Stimulated activated CD4-positive, alpha-beta T cell treated with anti-CD3 and anti-CD28 coated beads, Interleukin-4, amount 100 ng/mL, for 48 hours (primary cell): ENCODE measurements at regions not wholly inside any gene's neighbourhood (a gene's known extent, or its start where the extent isn't known, plus 50 kb on each side); places are given as distances from the start of the nearest gene placed in this dataset.

Experiments used
- DNase-seq, 2 donors: peaks; one replicate each; pipeline ENCODE4 v3.0.0-alpha.2; 2020; ENCODE audit warnings: low read depth in 2 of 2

GRCh38 chr7:85508642-85509410 lies 322.0 kb upstream of the SEMA3D start:
- no peak for DNase-seq

- DNase-seq = no peak
These were observed 311.2 kb upstream of the SEMA3D start for GRCh38 chr7:85498031-85498430.

- no peak for DNase-seq
These were observed 302.6 kb upstream of the SEMA3D start for GRCh38 chr7:85489498-85489897.

GRCh38 chr7:85488406-85488805 lies 301.6 kb upstream of the SEMA3D start:
- DNase-seq = no peak

- DNase-seq = no peak
These were observed 296.3 kb upstream of the SEMA3D start for GRCh38 chr7:85483177-85483576.

GRCh38 chr7:85480666-85481065 lies 293.8 kb upstream of the SEMA3D start:
- DNase-seq = no peak

GRCh38 chr7:85479918-85480643 lies 293.2 kb upstream of the SEMA3D start:
- no peak for DNase-seq

- DNase-seq = no peak
These were observed 291.7 kb upstream of the SEMA3D start for GRCh38 chr7:85478530-85478929.

- no peak for DNase-seq
These were observed 288.6 kb upstream of the SEMA3D start for GRCh38 chr7:85475476-85475875.

- no peak for DNase-seq
These were observed 288.2 kb upstream of the SEMA3D start for GRCh38 chr7:85475071-85475470.

GRCh38 chr7:85474234-85474633 lies 287.4 kb upstream of the SEMA3D start:
- no peak for DNase-seq

- no peak for DNase-seq
These were observed 284.9 kb upstream of the SEMA3D start for GRCh38 chr7:85471740-85472139.

- DNase-seq = no peak
These were observed 284.5 kb upstream of the SEMA3D start for GRCh38 chr7:85471307-85471706.

- DNase-seq = no peak
These were observed 282.7 kb upstream of the SEMA3D start for GRCh38 chr7:85469446-85470010.

- DNase-seq = no peak
These were observed 277.3 kb upstream of the SEMA3D start for GRCh38 chr7:85464042-85464651.

GRCh38 chr7:85462671-85463070 lies 275.8 kb upstream of the SEMA3D start:
- no peak for DNase-seq

GRCh38 chr7:85457911-85458310 lies 271.1 kb upstream of the SEMA3D start:
- DNase-seq = no peak

- DNase-seq = no peak
These were observed 269.4 kb upstream of the SEMA3D start for GRCh38 chr7:85456254-85456653.

GRCh38 chr7:85454904-85455303 lies 268.0 kb upstream of the SEMA3D start:
- DNase-seq = no peak

- no peak for DNase-seq
These were observed 265.8 kb upstream of the SEMA3D start for GRCh38 chr7:85452674-85453073.

- no peak for DNase-seq
These were observed 262.6 kb upstream of the SEMA3D start for GRCh38 chr7:85449478-85449877.

GRCh38 chr7:85447004-85447403 lies 260.1 kb upstream of the SEMA3D start:
- DNase-seq = no peak
